H9 (cell line): ENCODE measurements at regions not wholly inside any gene's neighbourhood (a gene's known extent, or its start where the extent isn't known, plus 50 kb on each side); places are given as distances from the start of the nearest gene placed in this dataset.

Experiments
- DNase-seq: peaks from one replicate; pipeline ENCODE4 v3.0.0-alpha.2; 2017
- H2AFZ ChIP-seq: one replicate; pipeline ENCODE4 v1.6.1; 2013; ENCODE audit warnings: mild to moderate bottlenecking, low read length, control low read depth, moderate library complexity
- H2AK5ac ChIP-seq: 2 replicates; pipeline ENCODE4 v1.6.1; 2013; ENCODE audit warnings: low read length, control low read depth, mixed read lengths; ENCODE audit not compliant: insufficient read length
- H2BK120ac ChIP-seq: one replicate; pipeline ENCODE4 v1.6.1; 2013; ENCODE audit warnings: low read depth, mild to moderate bottlenecking, low read length, control low read depth, inconsistent platforms; ENCODE audit not compliant: poor library complexity, severe bottlenecking
- H2BK12ac ChIP-seq: 2 replicates; pipeline ENCODE4 v1.6.1; 2013; ENCODE audit warnings: low read length, control low read depth, mixed read lengths, low read depth; ENCODE audit not compliant: insufficient read length
- H2BK15ac ChIP-seq: 2 replicates; pipeline ENCODE4 v1.6.1; 2013; ENCODE audit warnings: low read depth, low read length, control low read depth
- H2BK20ac ChIP-seq: one replicate; pipeline ENCODE4 v1.6.1; 2013; ENCODE audit warnings: low read depth, mild to moderate bottlenecking, low read length, control low read depth, inconsistent platforms; ENCODE audit not compliant: poor library complexity, severe bottlenecking
- H2BK5ac ChIP-seq: 2 replicates; pipeline ENCODE4 v1.6.1; 2013; ENCODE audit warnings: low read length, control low read depth, mixed read lengths; ENCODE audit not compliant: insufficient read length
- H3K14ac ChIP-seq: 2 replicates; pipeline ENCODE4 v1.6.1; 2013; ENCODE audit warnings: low read length, control low read depth; ENCODE audit not compliant: insufficient read depth
- H3K18ac ChIP-seq: 2 replicates; pipeline ENCODE4 v1.6.1; 2013; ENCODE audit warnings: low read depth, mild to moderate bottlenecking, mixed read lengths, low read length, control low read depth; ENCODE audit not compliant: insufficient read length
- H3K23ac ChIP-seq: 2 replicates; pipeline ENCODE4 v1.6.1; 2013; ENCODE audit warnings: low read length, control low read depth, mixed read lengths, low read depth; ENCODE audit not compliant: insufficient read length
- H3K23me2 ChIP-seq: 2 replicates; pipeline ENCODE4 v1.6.1; 2013; ENCODE audit warnings: low read depth, mild to moderate bottlenecking, mixed read lengths, low read length, control low read depth; ENCODE audit not compliant: insufficient read length, poor library complexity, severe bottlenecking
- H3K27ac ChIP-seq: 2 replicates; pipeline ENCODE4 v1.5.1; 2013; ENCODE audit warnings: low read length, control low read depth, mixed read lengths, low read depth; ENCODE audit not compliant: insufficient read length
- H3K27me3 ChIP-seq: 2 replicates; pipeline ENCODE4 v1.6.1; 2013; ENCODE audit warnings: low read length, control low read depth, inconsistent platforms; ENCODE audit not compliant: insufficient read depth
- H3K4ac ChIP-seq: 2 replicates; pipeline ENCODE4 v1.6.1; 2013; ENCODE audit warnings: low read depth, mild to moderate bottlenecking, control low read depth, inconsistent platforms, low read length, moderate library complexity
- H3K4me1 ChIP-seq: 2 replicates; pipeline ENCODE4 v1.6.1; 2013; ENCODE audit warnings: low read length, control low read depth, inconsistent platforms; ENCODE audit not compliant: insufficient read depth
- H3K4me2 ChIP-seq: 2 replicates; pipeline ENCODE4 v1.6.1; 2013; ENCODE audit warnings: low read length, control low read depth, mixed read lengths; ENCODE audit not compliant: insufficient read length, insufficient read depth
- H3K56ac ChIP-seq: 2 replicates; pipeline ENCODE4 v1.6.1; 2013; ENCODE audit warnings: low read depth, mild to moderate bottlenecking, mixed read lengths, low read length, control low read depth; ENCODE audit not compliant: insufficient read length
- H3K79me1 ChIP-seq: 2 replicates; pipeline ENCODE4 v1.6.1; 2013; ENCODE audit warnings: low read depth, mild to moderate bottlenecking, moderate library complexity, low read length, control low read depth, inconsistent platforms; ENCODE audit not compliant: insufficient read depth, poor library complexity, severe bottlenecking
- H3K79me2 ChIP-seq: 2 replicates; pipeline ENCODE4 v1.6.1; 2013; ENCODE audit warnings: low read length, control low read depth, inconsistent platforms; ENCODE audit not compliant: insufficient read depth
- H3K9ac ChIP-seq: 2 replicates; pipeline ENCODE4 v1.6.1; 2013; ENCODE audit warnings: low read length, control low read depth, mixed read lengths; ENCODE audit not compliant: insufficient read length; ENCODE audit errors: extremely low read depth
- H3K9me3 ChIP-seq: one replicate; pipeline ENCODE4 v1.6.1; 2013; ENCODE audit warnings: low read depth, low read length, inconsistent platforms; ENCODE audit not compliant: control insufficient read depth
- H3T11ph ChIP-seq: one replicate; pipeline ENCODE4 v1.6.1; 2013; ENCODE audit warnings: mild to moderate bottlenecking, low read length, control low read depth, inconsistent platforms
- H4K20me1 ChIP-seq: one replicate; pipeline ENCODE4 v1.6.1; 2013; ENCODE audit not compliant: control insufficient read depth, insufficient read length, insufficient read depth
- H4K5ac ChIP-seq: 2 replicates; pipeline ENCODE4 v1.6.1; 2013; ENCODE audit warnings: low read depth, mild to moderate bottlenecking, mixed read lengths, low read length, control low read depth; ENCODE audit not compliant: insufficient read length
- H4K8ac ChIP-seq: replicated peaks from 2 replicates; pipeline ENCODE4 v1.6.1; 2013; ENCODE audit warnings: low read length, control low read depth, mixed read lengths, low read depth; ENCODE audit not compliant: insufficient read length
- H4K91ac ChIP-seq: 2 replicates; pipeline ENCODE4 v1.6.1; 2013; ENCODE audit warnings: low read depth, mild to moderate bottlenecking, moderate library complexity, mixed read lengths, low read length, control low read depth; ENCODE audit not compliant: insufficient read length
- H3K27ac Mint-ChIP-seq, 3 experiments: 2 replicates in 2 of 3; 3 replicates in 1 of 3; pipeline ENCODE4 v1.8.0; 2020 to 2021; ENCODE audit warnings: mixed read lengths in 3 of 3, mild to moderate bottlenecking in 1 of 3, moderate library complexity in 1 of 3
- H3K27me3 Mint-ChIP-seq: 2 replicates; pipeline ENCODE4 v1.8.0; 2021; ENCODE audit warnings: low read depth, mild to moderate bottlenecking, moderate library complexity, mixed read lengths
- H3K36me3 Mint-ChIP-seq, 3 experiments: 2 replicates in 2 of 3; 3 replicates in 1 of 3; pipeline ENCODE4 v1.8.0; 2020 to 2021; ENCODE audit warnings: low read depth in 3 of 3, mixed read lengths in 3 of 3; ENCODE audit not compliant: insufficient read depth in 1 of 3
- H3K4me1 Mint-ChIP-seq, 2 experiments: 2 replicates each; pipeline ENCODE4 v1.8.0; 2020; ENCODE audit warnings: mixed read lengths in 2 of 2
- H3K4me3 Mint-ChIP-seq, 2 experiments: 2 replicates in 1 of 2; 3 replicates in 1 of 2; pipeline ENCODE4 v1.8.0; 2020 to 2021; ENCODE audit warnings: mild to moderate bottlenecking in 2 of 2, mixed read lengths in 2 of 2, moderate library complexity in 1 of 2
- H3K9me3 Mint-ChIP-seq, 2 experiments: 2 replicates in 1 of 2; 3 replicates in 1 of 2; pipeline ENCODE4 v1.8.0; 2020; ENCODE audit warnings: mild to moderate bottlenecking in 2 of 2, mixed read lengths in 2 of 2, moderate library complexity in 1 of 2
- CTCF ChIP-seq: fragments of 200-600 bp; sonication (generic); conservative IDR thresholded peaks from 3 replicates; pipeline ENCODE4 v1.8.0; 2021; ENCODE audit warnings: antibody characterized with exemption, mild to moderate bottlenecking
- WGBS: extraction: QIAGEN DNeasy Blood & Tissue Kit; methylation state at CpG from one replicate; pipeline ENCODE4 v1.1.7; 2013; ENCODE audit warnings: missing lambda C conversion rate, low lambda C conversion rate, mixed read lengths; ENCODE audit not compliant: insufficient read length; ENCODE audit errors: extremely low coverage; 5-methylcytosine and 5-hydroxymethylcytosine counted together

- Histone ChIP-seq H2AK5ac (no peak overlapping the region), H3K27me3 (no peaks in the 10 kb centered on the region), H3K79me1 (no peaks in the 10 kb centered on the region), H3K18ac (no peak overlapping the region), H3K4ac (no peak overlapping the region), H3T11ph (no peak overlapping the region), H3K9me3 (no peaks in the 10 kb centered on the region), H2BK15ac (no peak overlapping the region), H3K14ac (no peak overlapping the region), H2AFZ (no peak overlapping the region), H3K9ac (no peak overlapping the region), H3K79me2 (no peaks in the 10 kb centered on the region), H3K27ac (no peak overlapping the region), H4K8ac (no peak overlapping the region), H4K91ac (no peak overlapping the region), H3K23ac (no peak overlapping the region), H2BK120ac (no peak overlapping the region), H2BK12ac (no peak overlapping the region), H4K5ac (no peak overlapping the region), H4K20me1 (no peaks in the 10 kb centered on the region), H3K23me2 (no peaks in the 10 kb centered on the region), H2BK5ac (no peak overlapping the region), H3K4me2 (no peak overlapping the region), H3K4me1 (no peaks in the 10 kb centered on the region), H3K56ac (no peak overlapping the region), H2BK20ac (no peak overlapping the region)
- Mint-ChIP-seq H3K27ac (no peak overlapping the region), H3K9me3 (no peaks in the 10 kb centered on the region; a peak in 1 of 5 replicates), H3K4me1 (peaks cover 0 to 3% of the 10 kb centered on the region in 2 experiments; a peak in 1 of 4 replicates), H3K36me3 (no peaks in the 10 kb centered on the region), H3K4me3 (no peak overlapping the region), H3K27me3 (no peaks in the 10 kb centered on the region)
- no peak for TF ChIP-seq CTCF
- no CpG with 5 or more reads among the region's 5 CpGs for WGBS
- no peak for DNase-seq
Observed at GRCh38 chr10:27601503-27601902, 97.4 kb downstream of the RAB18 start.
